Kidney tubule cell (primary cell): ENCODE measurements at regions not wholly inside any gene's neighbourhood (a gene's known extent, or its start where the extent isn't known, plus 50 kb on each side); places are given as distances from the start of the nearest gene placed in this dataset.
"Not testable (repeated sequence)": the region's sequence is repeated elsewhere in the genome, so short reads cannot be mapped to it uniquely, and the experiment has no call there.

Experiments used
- DNase-seq: peaks from one replicate; pipeline ENCODE4 v3.0.0-alpha.2; 2018; ENCODE audit warnings: low spot score

GRCh38 chr1:181259026-181259745, 170.7 kb downstream of the IER5 start:
- DNase-seq: no peak

GRCh38 chr1:181260271-181260670, 171.8 kb downstream of the IER5 start:
- DNase-seq: no peak

GRCh38 chr1:181260994-181261393, 172.5 kb downstream of the IER5 start:
- DNase-seq: no peak

- DNase-seq: no peak
These were observed 173.6 kb downstream of the IER5 start for GRCh38 chr1:181262069-181262468.

- DNase-seq: no peak
These were observed 174.9 kb downstream of the IER5 start for GRCh38 chr1:181263444-181263843.

- no peak for DNase-seq
These were observed 176.3 kb downstream of the IER5 start for GRCh38 chr1:181264821-181265220.

- no peak for DNase-seq
These were observed 196.5 kb downstream of the IER5 start for GRCh38 chr1:181284978-181285377.

- DNase-seq: no peak
These were observed 188.1 kb upstream of the CACNA1E start for GRCh38 chr1:181295217-181295616.

- no peak for DNase-seq
These were observed 187.1 kb upstream of the CACNA1E start for GRCh38 chr1:181296180-181296579.

GRCh38 chr1:181308098-181308497, 175.2 kb upstream of the CACNA1E start:
- no peak for DNase-seq

GRCh38 chr1:181310560-181310959, 172.8 kb upstream of the CACNA1E start:
- peak; percentile 50 for DNase-seq

- no peak for DNase-seq
These were observed 170.4 kb upstream of the CACNA1E start for GRCh38 chr1:181312946-181313345.

GRCh38 chr1:181313466-181313865, 169.9 kb upstream of the CACNA1E start:
- no peak for DNase-seq

GRCh38 chr1:181314010-181314409, 169.3 kb upstream of the CACNA1E start:
- no peak for DNase-seq

- no peak for DNase-seq
These were observed 168.4 kb upstream of the CACNA1E start for GRCh38 chr1:181314959-181315358.

GRCh38 chr1:181317261-181317930, 165.9 kb upstream of the CACNA1E start:
- DNase-seq: no peak

GRCh38 chr1:181318022-181318857, 165.1 kb upstream of the CACNA1E start:
- DNase-seq: no peak

- DNase-seq: peak; percentile 65
These were observed 164.5 kb upstream of the CACNA1E start for GRCh38 chr1:181318858-181319235.

- peak; percentile 8 for DNase-seq
These were observed 163.4 kb upstream of the CACNA1E start for GRCh38 chr1:181319907-181320306.

- DNase-seq: peak; percentile 86
These were observed 158.3 kb upstream of the CACNA1E start for GRCh38 chr1:181324797-181325616.

- DNase-seq: not testable (repeated sequence)
These were observed 157.6 kb upstream of the CACNA1E start for GRCh38 chr1:181325765-181326164.

- DNase-seq: no peak
These were observed 157.0 kb upstream of the CACNA1E start for GRCh38 chr1:181326348-181326747.
